ENCODE measurements at regions not wholly inside any gene's neighbourhood (a gene's known extent, or its start where the extent isn't known, plus 50 kb on each side); places are given as distances from the start of the nearest gene placed in this dataset.

DNA sequence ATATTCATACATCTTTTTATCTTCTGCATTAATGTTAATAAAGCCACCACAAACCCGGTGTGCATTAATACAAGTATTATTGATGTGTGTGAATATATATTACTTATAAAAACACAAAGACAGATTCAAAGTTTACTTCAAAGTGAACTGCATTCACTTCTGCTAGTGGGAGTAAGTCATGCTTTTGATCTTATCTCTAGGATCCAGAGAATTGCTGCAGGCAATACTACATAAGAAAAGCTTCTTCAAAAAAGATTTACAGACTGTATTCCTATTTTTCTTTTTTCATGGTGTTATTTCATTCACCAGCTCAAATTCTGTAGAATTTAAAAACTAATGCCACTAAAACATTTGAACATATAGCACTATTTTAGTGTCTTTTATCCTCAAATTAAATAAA, 87.5 kb upstream of the CBLB start:
- no peak for TF ChIP-seq TAF1 (IDR thresholded peaks at IDR 0.05; ENCODE audit: borderline replicate concordance, low read depth, low read length)
- TF ChIP-seq POLR2AphosphoS5 (IDR thresholded peaks at IDR 0.05; ENCODE audit: low read depth, low read length) = no peak
- TF ChIP-seq POLR2A (IDR thresholded peaks at IDR 0.05; ENCODE audit: low read depth, low read length) = no peak
- FAIRE-seq = no peak
- DNase-seq (ENCODE audit: insufficient read length) = no peak

DNA sequence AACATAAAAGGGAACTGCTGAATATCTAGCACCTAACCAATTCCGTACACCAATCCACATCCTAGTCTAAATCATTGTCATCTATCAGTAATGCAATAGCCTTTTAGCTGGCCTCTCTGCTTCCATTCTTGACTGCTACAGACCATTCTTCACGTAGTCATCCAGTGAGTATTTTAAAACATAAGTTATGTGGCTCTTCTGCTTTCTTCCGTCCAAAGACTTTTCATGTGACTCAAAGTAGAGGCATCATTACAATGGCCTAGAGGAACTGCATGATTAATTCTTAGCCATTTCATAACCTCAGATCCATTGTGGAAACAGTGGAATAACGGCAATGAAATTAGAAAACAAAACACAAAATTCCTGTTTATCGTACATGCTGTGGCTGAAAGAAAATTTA, 88.9 kb upstream of the CBLB start:
- TF ChIP-seq TAF1 (IDR thresholded peaks at IDR 0.05; ENCODE audit: borderline replicate concordance, low read depth, low read length) (no peak), POLR2A (IDR thresholded peaks at IDR 0.05; ENCODE audit: low read depth, low read length) (no peak), POLR2AphosphoS5 (IDR thresholded peaks at IDR 0.05; ENCODE audit: low read depth, low read length) (no peak)
- no peak for FAIRE-seq
- DNase-seq (ENCODE audit: insufficient read length) = no peak

DNA sequence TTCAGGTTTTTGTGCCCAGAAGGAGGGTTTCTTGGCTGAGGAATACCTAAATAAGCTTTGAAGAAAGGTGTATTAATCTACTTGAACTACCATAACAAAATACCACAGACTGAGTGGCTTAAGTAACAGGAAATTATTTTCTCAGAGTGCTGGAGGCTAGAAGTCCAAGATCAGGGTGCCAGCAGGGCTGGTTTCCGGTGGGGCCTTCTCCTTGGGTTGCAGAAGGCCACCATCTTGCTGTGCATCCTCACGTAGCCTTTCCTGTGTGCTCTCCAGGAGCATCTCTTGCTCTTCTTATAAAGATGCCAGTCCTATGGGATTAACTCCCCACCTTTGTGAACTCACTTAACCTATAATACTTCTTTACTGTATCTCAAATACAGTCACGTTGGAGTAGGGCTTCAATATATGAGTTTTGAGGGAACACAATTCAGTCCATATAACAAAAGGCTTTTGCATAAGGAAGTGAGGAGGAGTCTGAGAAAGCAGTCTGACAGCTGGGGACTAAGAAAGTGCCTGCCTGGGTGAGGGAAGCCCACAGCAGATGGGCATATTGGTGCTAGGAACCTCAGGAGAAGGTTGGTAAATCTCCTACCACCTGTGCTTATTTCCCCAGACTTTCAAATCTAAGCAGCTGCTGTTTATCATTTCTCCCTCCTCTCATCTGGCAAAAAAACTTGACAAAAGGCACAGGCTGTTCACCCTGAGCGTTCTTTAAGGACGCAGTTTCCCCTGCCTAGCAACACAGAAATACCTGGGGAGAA, 89.6 kb upstream of the CBLB start:
- FAIRE-seq = no peak
- TF ChIP-seq TAF1 (IDR thresholded peaks at IDR 0.05; ENCODE audit: borderline replicate concordance, low read depth, low read length) = no peak
- no peak for TF ChIP-seq POLR2A (IDR thresholded peaks at IDR 0.05; ENCODE audit: low read depth, low read length)
- TF ChIP-seq POLR2AphosphoS5 (IDR thresholded peaks at IDR 0.05; ENCODE audit: low read depth, low read length) = no peak
- no peak for DNase-seq (ENCODE audit: insufficient read length)

DNA sequence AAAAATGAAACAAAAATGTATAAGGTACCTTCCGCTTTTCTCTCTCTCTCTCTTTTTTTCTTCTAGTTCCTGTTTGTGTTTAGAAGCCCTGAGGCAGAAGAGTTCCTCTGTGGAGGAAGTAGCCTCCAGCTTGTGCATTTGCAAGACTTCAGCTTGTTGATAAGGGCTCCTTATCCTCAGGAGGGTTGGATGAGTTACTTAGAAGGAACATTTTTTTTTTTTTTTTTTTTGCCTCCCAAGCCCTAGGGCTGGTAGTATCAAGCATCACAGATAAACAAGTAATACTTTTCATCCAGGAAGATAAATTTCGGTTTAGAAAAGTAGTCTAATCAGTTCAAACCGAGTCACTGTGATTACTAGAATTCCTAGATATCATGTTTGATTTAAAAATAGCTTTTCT, 91.0 kb upstream of the CBLB start:
- TF ChIP-seq POLR2A (IDR thresholded peaks at IDR 0.05; ENCODE audit: low read depth, low read length) (no peak), TAF1 (IDR thresholded peaks at IDR 0.05; ENCODE audit: borderline replicate concordance, low read depth, low read length) (no peak), POLR2AphosphoS5 (IDR thresholded peaks at IDR 0.05; ENCODE audit: low read depth, low read length) (no peak)
- FAIRE-seq (no peak), DNase-seq (ENCODE audit: insufficient read length) (no peak)

DNA sequence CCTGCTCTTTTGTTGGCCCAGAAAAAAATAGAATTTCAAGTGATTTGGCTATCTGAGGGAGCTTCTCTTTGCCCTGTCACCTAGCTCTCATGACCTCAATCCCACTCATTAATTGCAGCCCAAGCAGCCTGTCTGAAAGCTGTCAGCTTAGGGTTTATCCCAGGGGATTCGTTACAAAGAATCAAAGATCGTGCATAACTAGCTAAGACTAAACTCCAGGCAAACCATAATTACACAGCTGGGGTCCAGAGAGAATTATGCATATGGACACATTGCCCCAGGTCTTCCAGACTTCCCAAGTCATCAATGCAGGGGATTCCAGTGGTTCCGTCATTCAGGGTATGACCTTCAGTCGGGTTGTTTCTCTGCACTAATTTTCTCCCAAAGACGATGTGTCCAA, 91.6 kb upstream of the CBLB start:
- no peak for FAIRE-seq
- DNase-seq (ENCODE audit: insufficient read length) = no peak
- TF ChIP-seq POLR2A (IDR thresholded peaks at IDR 0.05; ENCODE audit: low read depth, low read length) = no peak
- TF ChIP-seq POLR2AphosphoS5 (IDR thresholded peaks at IDR 0.05; ENCODE audit: low read depth, low read length) = no peak
- no peak for TF ChIP-seq TAF1 (IDR thresholded peaks at IDR 0.05; ENCODE audit: borderline replicate concordance, low read depth, low read length)

DNA sequence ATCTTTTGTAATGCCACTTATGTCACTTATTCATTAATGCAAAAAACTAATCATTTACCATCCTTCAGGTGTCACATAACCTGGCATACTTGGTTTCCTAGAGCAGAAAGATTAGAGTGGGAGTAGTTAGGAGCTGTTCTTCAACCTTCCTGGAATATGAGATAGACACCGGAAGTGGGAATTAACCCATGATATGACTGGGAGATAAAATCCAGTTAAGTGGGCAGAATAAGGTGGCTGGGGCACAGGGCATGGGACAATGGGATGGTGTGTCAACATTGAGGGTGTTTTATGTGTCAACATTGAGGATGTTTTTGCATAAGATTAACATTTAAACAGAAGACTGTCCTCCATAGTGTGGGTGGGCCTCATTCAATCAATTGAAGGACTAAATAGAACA, 94.3 kb upstream of the CBLB start:
- TF ChIP-seq TAF1 (IDR thresholded peaks at IDR 0.05; ENCODE audit: borderline replicate concordance, low read depth, low read length) (no peak), POLR2AphosphoS5 (IDR thresholded peaks at IDR 0.05; ENCODE audit: low read depth, low read length) (no peak), POLR2A (IDR thresholded peaks at IDR 0.05; ENCODE audit: low read depth, low read length) (no peak)
- FAIRE-seq (no peak), DNase-seq (ENCODE audit: insufficient read length) (no peak)

DNA sequence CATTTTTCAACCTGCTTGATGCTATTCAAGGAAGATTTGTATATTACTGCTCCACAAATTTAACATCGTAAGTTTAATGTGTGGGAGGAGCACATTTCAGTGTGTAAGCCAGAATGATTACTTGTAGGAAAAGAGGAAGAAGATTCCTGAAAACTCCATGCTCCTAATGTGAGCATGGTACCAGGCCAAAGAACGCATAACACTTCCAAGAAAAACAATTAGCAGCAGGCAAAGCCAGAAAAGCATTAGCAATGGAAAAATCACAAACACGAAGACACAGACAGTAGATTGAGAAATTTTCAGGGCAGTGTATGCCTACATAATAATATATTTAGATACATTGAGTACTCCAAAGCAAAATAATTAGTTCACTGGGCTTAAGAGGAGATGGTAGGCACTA, 96.6 kb upstream of the CBLB start:
- TF ChIP-seq TAF1 (IDR thresholded peaks at IDR 0.05; ENCODE audit: borderline replicate concordance, low read depth, low read length) (no peak), POLR2AphosphoS5 (IDR thresholded peaks at IDR 0.05; ENCODE audit: low read depth, low read length) (no peak), POLR2A (IDR thresholded peaks at IDR 0.05; ENCODE audit: low read depth, low read length) (no peak)
- DNase-seq (ENCODE audit: insufficient read length) (no peak), FAIRE-seq (no peak)

DNA sequence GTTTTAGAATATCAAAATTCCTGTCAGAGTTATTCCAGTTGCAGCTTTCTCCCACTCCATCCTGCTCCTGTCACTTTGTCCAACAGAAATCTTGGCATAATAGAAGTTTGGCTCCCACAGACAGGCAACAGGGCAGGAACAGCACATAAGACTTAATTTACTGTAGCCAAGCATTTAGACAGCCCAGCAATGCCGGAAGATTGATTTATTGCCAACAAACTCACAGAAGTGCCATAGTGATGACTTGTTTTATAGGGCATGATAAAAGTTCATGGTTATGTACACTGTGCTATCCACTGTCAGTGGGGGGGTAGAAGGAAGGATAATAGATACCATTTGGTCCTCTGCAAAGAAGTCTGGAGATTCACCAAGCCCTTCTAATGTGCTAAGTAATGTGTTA, 98.3 kb upstream of the CBLB start:
- DNase-seq (ENCODE audit: insufficient read length) = no peak
- FAIRE-seq = no peak
- no peak for TF ChIP-seq TAF1 (IDR thresholded peaks at IDR 0.05; ENCODE audit: borderline replicate concordance, low read depth, low read length)
- TF ChIP-seq POLR2AphosphoS5 (IDR thresholded peaks at IDR 0.05; ENCODE audit: low read depth, low read length) = no peak
- TF ChIP-seq POLR2A (IDR thresholded peaks at IDR 0.05; ENCODE audit: low read depth, low read length) = no peak

DNA sequence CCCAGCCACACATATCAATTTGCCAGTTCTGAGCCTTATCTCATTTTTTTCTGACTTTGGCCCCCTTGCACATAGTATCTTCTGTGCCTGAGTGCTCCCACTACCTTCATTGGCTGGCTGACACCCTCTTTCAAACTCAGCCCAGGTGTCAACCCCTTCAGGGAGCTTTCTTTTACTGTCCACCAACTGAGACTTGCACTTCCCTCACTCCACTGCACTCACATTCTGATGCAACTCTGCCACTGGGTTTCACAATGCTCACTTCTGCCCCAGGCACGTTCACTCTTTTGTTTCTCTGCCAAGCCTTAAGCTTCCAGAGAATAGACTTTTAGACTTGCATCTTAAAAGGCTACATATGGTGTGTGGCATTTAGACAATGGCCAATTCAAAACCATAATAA, 101.5 kb upstream of the CBLB start:
- TF ChIP-seq TAF1 (IDR thresholded peaks at IDR 0.05; ENCODE audit: borderline replicate concordance, low read depth, low read length) = no peak
- TF ChIP-seq POLR2A (IDR thresholded peaks at IDR 0.05; ENCODE audit: low read depth, low read length) = no peak
- TF ChIP-seq POLR2AphosphoS5 (IDR thresholded peaks at IDR 0.05; ENCODE audit: low read depth, low read length) = no peak
- DNase-seq (ENCODE audit: insufficient read length) (no peak), FAIRE-seq (no peak)

DNA sequence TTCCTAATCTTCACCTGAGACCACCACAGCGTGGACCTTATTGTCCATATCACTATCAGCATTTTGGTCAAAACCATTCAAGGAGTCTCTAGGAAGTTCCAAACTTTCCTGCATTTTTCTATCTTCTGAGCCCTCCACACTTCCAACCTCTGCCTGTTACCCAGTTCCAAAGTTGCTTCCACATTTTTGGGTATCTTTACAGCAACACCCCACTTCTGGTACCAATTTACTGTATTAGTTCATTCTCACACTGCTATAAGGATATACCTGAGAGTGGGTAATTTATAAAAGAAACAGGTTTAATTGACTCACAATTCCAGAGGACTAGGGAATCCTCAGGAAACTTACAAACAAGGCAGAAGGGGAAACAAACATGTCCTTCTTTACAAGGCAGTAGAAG, 103.3 kb upstream of the CBLB start:
- FAIRE-seq (no peak), DNase-seq (ENCODE audit: insufficient read length) (no peak)
- TF ChIP-seq POLR2AphosphoS5 (IDR thresholded peaks at IDR 0.05; ENCODE audit: low read depth, low read length) (no peak), TAF1 (IDR thresholded peaks at IDR 0.05; ENCODE audit: borderline replicate concordance, low read depth, low read length) (no peak), POLR2A (IDR thresholded peaks at IDR 0.05; ENCODE audit: low read depth, low read length) (no peak)

DNA sequence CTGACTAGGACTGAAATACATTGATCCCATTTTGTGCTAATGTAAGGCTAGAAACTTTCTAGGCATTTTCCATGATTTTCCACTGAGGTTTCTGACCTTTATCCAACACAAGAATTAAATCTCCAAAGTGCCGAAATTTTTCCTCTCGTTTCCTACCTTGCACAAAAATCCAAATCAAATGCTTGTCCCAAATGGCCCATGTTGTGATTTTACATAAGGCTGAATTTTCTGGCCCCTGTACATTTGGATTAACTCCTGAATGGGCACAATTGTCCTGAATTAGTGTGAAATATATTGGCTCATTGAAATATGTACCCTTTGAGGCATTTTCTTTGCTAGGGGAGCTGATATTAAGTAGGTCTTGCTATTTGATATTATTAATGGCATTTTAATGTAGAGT, 105.6 kb upstream of the CBLB start:
- DNase-seq (ENCODE audit: insufficient read length) (no peak), FAIRE-seq (no peak)
- TF ChIP-seq TAF1 (IDR thresholded peaks at IDR 0.05; ENCODE audit: borderline replicate concordance, low read depth, low read length) (no peak), POLR2AphosphoS5 (IDR thresholded peaks at IDR 0.05; ENCODE audit: low read depth, low read length) (no peak)

DNA sequence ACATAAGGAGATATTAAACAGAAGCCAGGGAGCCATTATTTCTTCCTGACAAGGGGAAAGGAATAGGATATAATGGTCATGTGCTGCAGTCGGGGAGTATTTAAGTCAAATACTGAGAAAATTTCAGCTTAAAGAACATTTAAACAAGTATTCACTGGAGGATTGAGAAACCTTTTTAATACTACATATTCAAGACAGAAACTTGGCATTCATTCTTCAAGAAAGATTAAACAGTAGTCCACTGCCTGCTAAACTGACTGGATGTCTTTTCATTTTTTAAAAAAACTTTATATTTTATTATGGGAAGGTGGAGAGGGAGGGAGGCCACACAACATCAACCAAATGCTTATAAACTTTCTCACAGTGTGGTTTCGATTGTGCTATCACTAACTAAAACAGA, 107.4 kb upstream of the CBLB start:
- DNase-seq (ENCODE audit: insufficient read length) = no peak
- no peak for FAIRE-seq

More for the DNA sequence above, 107.4 kb upstream of the CBLB start:
- TF ChIP-seq TAF1 (IDR thresholded peaks at IDR 0.05; ENCODE audit: borderline replicate concordance, low read depth, low read length) = no peak
- TF ChIP-seq POLR2A (IDR thresholded peaks at IDR 0.05; ENCODE audit: low read depth, low read length) = no peak
- no peak for TF ChIP-seq POLR2AphosphoS5 (IDR thresholded peaks at IDR 0.05; ENCODE audit: low read depth, low read length)

Data from GM12892 (cell line).